Cardiac muscle cell (in vitro differentiated cells and primary cell): ENCODE measurements at regions not wholly inside any gene's neighbourhood (a gene's known extent, or its start where the extent isn't known, plus 50 kb on each side); places are given as distances from the start of the nearest gene placed in this dataset.

Experiments used
- DNase-seq, 2 donors: peaks; one replicate each; pipeline versions ENCODE4 v3.0.0 to v3.0.0-alpha.2; 2010 to 2017; ENCODE audit warnings: low read depth in 1 of 2, low spot score in 1 of 2
- H3K27ac ChIP-seq: fragments of 200-600 bp; sonication (generic); 2 replicates; pipeline ENCODE4 v1.5.1; 2016
- H3K27me3 ChIP-seq: fragments of 200-600 bp; sonication (generic); 2 replicates; pipeline ENCODE4 v1.6.0; 2016; ENCODE audit warnings: control low read depth
- H3K36me3 ChIP-seq: fragments of 200-600 bp; sonication (generic); 2 replicates; pipeline ENCODE4 v1.5.1; 2016; ENCODE audit warnings: control low read depth
- H3K4me1 ChIP-seq: fragments of 200-600 bp; sonication (generic); 2 replicates; pipeline ENCODE4 v1.8.1; 2017; ENCODE audit warnings: low read depth, mild to moderate bottlenecking, mixed run types
- H3K4me3 ChIP-seq: fragments of 200-600 bp; sonication (generic); 2 replicates; pipeline ENCODE4 v1.5.1; 2016; ENCODE audit warnings: mild to moderate bottlenecking
- H3K9me3 ChIP-seq: fragments of 200-600 bp; sonication (generic); 2 replicates; pipeline ENCODE4 v1.5.1; 2017; ENCODE audit warnings: low read depth, mild to moderate bottlenecking, control low read depth
- TF ChIP-seq, protein P1 (sequence below): IDR thresholded peaks from 2 replicates; pipeline ENCODE4 v1.5.1; 2012; ENCODE audit warnings: low read depth, mild to moderate bottlenecking, low read length

DNA sequence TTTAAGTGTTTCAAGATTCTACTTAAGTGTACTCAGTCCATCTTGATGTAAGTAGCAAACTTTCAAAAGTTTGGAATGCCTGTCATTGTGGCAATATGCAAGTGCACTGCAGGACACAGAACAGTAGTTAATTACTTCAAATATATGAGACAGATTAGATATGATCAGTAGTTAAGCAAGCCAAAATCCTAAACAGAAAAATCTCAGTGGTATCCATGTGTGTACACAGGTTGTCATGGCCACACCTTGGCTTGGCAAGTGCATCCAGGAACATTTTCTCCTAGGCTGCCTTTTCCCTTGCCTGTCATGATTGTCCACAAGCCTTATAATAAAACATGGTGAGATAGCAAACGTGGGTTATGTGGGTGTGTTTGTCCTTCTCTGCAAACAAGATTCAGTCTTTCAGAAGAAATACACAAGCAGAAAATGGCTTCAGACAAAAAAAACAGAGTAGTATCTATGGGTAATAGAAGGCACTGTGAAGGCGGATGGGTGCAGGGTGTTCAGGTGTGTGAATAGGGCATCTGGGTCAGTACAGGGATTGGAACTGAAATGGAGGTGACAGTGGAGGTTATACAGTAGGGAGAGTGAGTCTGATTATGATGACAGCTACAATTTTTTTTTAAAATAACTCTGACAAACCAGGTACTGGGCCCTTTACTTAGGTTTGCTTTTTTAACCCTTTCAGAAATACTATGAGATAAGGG lies 229.0 kb upstream of the LRIG1 start:
- no peak for DNase-seq
- H3K27me3 ChIP-seq, result no peaks in the 10 kb centered on the region
- H3K27ac ChIP-seq, result no peak overlapping the region
- H3K4me3 ChIP-seq, result no peak overlapping the region
- TF ChIP-seq, protein P1, sequence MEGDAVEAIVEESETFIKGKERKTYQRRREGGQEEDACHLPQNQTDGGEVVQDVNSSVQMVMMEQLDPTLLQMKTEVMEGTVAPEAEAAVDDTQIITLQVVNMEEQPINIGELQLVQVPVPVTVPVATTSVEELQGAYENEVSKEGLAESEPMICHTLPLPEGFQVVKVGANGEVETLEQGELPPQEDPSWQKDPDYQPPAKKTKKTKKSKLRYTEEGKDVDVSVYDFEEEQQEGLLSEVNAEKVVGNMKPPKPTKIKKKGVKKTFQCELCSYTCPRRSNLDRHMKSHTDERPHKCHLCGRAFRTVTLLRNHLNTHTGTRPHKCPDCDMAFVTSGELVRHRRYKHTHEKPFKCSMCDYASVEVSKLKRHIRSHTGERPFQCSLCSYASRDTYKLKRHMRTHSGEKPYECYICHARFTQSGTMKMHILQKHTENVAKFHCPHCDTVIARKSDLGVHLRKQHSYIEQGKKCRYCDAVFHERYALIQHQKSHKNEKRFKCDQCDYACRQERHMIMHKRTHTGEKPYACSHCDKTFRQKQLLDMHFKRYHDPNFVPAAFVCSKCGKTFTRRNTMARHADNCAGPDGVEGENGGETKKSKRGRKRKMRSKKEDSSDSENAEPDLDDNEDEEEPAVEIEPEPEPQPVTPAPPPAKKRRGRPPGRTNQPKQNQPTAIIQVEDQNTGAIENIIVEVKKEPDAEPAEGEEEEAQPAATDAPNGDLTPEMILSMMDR, result no peak
- no peaks in the 10 kb centered on the region for H3K36me3 ChIP-seq
- no peaks in the 10 kb centered on the region for H3K9me3 ChIP-seq
- no peaks in the 10 kb centered on the region for H3K4me1 ChIP-seq

DNA sequence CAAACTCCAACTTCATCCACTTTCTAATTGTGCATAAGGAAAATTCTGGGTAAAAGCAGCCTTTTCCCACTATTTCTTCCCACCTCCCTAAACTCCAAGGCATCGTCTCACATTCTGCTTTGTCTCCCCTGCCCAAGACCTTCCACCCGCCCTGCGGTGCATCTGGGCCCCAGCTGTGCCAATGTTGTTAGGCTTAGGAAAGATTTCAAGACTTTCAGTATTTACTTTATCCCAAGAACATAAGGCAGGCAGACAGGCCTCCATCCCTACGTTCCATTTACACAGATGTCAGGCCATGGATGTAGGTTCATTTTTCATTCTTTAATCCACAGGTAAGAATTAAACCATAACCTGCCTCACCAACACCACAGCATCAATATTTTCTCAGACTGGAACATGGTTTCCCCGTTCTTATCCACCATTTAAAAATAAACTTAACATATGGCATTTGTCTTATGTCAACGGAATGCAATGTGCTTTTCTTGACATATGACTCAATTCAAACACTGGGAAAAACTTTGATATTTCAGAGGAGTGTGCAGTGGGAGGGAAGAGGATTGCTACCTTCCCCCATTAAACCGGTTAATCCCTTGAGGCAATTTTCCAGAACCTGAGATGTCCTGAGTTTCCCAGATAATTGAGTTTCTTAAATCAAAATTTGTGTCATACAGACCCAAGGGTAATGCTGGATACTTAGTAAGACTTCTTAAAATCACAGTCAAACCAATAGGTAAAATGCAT lies 238.0 kb upstream of the LRIG1 start:
- no peaks in the 10 kb centered on the region for H3K4me1 ChIP-seq
- H3K27me3 ChIP-seq, result no peaks in the 10 kb centered on the region
- TF ChIP-seq, protein P1, result no peak
- DNase-seq, result peak in 1 of 2 donors; percentile 44
- H3K27ac ChIP-seq, result no peak overlapping the region
- H3K9me3 ChIP-seq, result no peaks in the 10 kb centered on the region
- no peak overlapping the region for H3K4me3 ChIP-seq
- H3K36me3 ChIP-seq, result no peaks in the 10 kb centered on the region

DNA sequence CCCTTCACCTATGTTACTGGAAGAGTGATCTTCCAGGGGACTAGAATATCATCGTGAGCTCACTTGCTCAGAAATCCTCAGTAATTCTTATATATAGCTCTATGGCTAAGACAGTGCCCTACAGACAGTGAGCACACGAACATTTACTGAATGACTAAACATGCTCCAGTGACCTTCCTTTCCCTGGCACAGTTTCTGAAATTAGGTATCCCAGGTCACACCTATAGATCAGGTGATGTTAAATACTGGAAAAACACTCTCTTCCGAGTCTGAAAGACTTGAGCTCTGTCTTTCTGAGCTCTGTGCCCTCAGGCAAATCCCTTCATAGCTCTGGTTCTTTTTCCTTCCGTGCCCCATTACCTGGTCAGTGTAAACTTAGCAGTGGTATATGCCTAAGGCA lies 239.4 kb upstream of the LRIG1 start:
- TF ChIP-seq, protein P1, result no peak
- H3K4me1 ChIP-seq, result no peaks in the 10 kb centered on the region
- DNase-seq, result no peak

DNA sequence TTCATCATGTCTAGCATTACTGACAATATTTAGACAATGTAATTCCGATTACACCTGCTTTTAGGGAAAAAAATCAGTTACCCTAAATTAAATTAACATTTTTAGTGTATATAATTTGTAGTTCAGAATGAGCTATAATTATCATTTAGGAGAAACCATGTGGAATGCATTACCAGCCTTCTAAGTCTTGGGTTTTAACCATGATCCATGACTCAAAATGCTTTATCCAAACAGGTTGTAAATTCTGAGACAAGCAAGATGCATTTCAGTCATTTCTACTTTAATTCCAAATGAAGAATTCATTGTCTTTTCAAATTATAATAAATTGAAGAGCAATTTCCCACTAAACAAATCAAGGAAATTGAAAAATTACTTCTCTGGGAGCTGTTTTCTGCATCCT lies 243.7 kb upstream of the LRIG1 start:
- H3K36me3 ChIP-seq, result no peaks in the 10 kb centered on the region
- no peaks in the 10 kb centered on the region for H3K27me3 ChIP-seq
- H3K4me1 ChIP-seq, result no peaks in the 10 kb centered on the region
- TF ChIP-seq, protein P1, result no peak
- H3K4me3 ChIP-seq, result no peak overlapping the region
- DNase-seq, result no peak
- no peaks in the 10 kb centered on the region for H3K9me3 ChIP-seq
- no peak overlapping the region for H3K27ac ChIP-seq

More for the DNA sequence above, 239.4 kb upstream of the LRIG1 start:
- H3K27ac ChIP-seq, result no peak overlapping the region
- H3K9me3 ChIP-seq, result no peaks in the 10 kb centered on the region
- H3K4me3 ChIP-seq, result no peak overlapping the region
- H3K27me3 ChIP-seq, result no peaks in the 10 kb centered on the region
- no peaks in the 10 kb centered on the region for H3K36me3 ChIP-seq

DNA sequence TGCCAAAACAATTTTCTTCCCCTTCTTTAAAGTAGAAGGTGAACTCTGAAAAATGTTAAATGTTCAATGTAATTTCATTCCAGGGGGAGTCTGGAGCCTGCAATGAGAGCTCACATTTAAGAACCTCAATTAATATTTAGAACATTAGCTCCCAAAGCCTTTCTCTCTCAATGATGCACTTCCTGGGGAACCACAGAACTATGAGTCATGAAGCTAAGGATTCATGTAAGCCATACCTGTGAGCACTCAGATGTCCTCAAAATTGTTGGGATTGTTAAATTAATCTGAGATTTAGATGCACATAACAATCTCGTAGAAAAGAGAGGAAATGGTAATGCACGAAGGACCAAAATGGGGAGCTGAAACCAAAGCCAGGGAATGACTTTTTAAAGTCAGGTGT lies 244.2 kb upstream of the LRIG1 start:
- no peak overlapping the region for H3K4me3 ChIP-seq
- H3K27ac ChIP-seq, result no peak overlapping the region
- DNase-seq, result no peak
- H3K36me3 ChIP-seq, result no peaks in the 10 kb centered on the region
- no peaks in the 10 kb centered on the region for H3K27me3 ChIP-seq
- no peaks in the 10 kb centered on the region for H3K4me1 ChIP-seq
- no peaks in the 10 kb centered on the region for H3K9me3 ChIP-seq
- TF ChIP-seq, protein P1, result no peak
